ENCODE measurements at regions not wholly inside any gene's neighbourhood (a gene's known extent, or its start where the extent isn't known, plus 50 kb on each side); places are given as distances from the start of the nearest gene placed in this dataset.
"Not testable (repeated sequence)": the region's sequence is repeated elsewhere in the genome, so short reads cannot be mapped to it uniquely, and the experiment has no call there.

DNA sequence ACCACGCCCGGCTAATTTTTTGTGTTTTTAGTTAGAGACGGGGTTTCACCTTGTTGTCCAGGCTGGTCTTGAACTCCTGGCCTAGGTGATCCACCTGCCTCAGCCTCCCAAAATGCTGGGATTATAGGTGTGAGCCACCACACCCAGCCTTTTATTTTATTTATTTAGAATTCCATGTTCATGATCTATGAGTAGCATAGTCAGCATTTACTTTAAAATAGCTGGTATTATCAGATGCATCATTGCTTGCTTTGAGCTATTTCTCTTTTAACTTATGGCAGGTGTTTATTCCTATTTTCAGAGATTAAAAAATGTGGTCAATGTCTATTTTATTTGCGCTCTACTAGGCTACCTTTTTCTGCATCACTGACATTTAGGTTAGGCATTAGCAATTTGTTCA, 152.0 kb downstream of the UTRN start:
- DNase-seq: no peak

DNA sequence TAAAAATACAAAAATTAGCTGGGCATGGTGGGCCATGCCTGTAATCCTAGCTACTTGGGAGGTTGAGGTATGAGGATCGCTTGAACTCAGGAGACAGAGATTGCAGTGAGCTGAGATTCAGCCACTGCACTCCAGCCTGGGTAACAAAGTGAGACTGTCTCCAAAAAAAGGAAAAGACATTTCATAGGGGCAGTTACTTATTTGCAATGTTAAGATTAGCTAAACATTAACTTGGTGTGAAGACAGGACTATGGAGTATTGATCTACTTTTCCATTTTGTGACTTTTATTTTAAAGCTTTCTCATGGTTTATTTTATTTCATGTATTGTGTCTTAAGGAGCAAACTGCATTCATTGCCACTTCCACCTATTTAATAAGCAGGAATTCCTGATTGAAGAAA, 153.0 kb downstream of the UTRN start:
- DNase-seq: no peak

DNA sequence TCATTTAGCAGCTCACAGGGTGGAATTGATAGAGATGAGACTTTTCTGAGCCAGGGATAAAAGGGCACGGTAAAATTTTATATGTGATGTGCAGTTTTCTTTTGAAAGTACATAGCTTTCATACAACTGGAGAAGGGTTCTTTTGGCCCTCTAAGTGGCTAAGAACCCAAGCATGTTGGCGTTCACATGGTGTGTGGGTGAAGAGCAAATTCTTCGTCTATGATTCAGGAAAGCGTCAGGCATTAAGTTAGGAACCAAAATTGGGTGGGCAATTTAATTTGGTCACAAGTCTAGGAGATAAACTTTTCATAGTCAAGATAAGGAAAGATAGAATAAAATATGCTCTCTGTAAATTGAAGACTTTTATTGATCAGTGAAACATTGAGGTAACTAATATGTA, 153.9 kb downstream of the UTRN start:
- no peak for DNase-seq

DNA sequence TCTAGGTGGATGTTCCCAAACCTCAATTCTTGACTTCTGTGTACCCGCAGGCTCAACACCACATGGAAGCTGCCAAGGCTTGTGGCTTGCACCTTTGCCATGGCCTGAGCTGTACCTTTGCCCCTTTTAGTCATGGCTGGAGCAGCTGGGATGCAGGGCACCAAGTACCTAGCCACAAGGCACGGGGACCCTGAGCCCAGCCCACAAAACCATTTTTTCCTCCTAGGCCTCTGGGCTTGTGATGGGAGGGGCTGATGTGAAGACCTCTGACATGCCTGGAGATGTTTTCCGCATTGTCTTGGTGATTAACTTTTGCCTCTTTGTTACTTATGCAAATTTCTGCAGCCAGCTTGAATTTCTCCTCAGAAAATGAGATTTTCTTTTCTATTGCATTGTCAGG, 156.7 kb downstream of the UTRN start:
- DNase-seq: not testable (repeated sequence)

DNA sequence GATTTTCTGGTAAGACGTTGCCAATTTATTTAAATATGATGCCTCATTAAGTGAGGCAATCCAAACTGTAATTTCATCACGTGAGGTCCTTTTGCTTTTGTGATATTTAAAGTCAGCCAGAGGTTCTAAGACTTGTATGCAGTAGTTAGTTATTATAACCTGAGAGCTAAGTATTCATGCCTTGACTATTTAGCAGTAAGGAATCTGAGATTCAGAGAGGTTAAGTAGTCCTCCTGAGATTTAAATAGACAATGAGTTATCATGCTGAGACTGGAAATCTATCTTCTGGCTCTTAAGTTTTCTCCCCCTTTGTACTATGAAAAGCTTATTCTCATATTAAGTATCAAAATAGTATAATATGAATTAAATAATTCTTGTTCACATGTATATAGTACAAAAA, 158.0 kb downstream of the UTRN start:
- no peak for DNase-seq

DNA sequence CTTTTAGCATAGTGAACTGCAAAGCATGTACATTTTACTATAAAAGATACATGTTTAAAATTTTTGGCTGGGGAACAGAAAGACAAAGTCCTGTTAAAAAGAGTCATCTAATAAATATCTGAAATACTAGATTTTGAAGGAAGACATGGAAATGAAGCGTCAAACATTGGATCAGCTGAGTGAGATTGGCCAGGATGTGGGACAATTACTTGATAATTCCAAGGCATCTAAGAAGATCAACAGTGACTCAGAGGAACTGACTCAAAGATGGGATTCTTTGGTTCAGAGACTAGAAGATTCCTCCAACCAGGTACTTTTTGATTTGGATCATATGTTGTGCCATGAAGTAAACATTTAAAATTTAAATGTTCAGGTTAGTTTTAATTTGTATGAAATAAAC, 162.3 kb downstream of the UTRN start:
- DNase-seq: no peak

DNA sequence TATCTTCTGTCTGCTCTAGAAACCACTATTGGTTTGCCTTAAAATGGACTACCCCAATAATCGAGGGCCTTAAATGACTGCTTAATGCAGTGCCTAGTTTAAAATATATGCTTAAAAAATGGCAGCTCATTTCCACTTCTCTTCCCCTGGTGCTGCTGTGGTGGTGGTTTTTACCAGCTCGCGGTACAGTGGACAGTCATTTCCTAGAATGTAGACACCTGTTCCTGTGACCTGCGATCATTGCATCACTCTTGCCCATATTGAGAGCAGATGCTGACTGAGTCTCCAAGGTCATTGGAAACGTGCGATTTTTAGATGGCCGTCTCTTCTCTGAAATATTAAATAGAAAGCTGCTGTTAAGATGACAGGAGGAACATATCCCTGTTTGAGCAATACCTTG, 164.1 kb downstream of the UTRN start:
- DNase-seq: no peak

DNA sequence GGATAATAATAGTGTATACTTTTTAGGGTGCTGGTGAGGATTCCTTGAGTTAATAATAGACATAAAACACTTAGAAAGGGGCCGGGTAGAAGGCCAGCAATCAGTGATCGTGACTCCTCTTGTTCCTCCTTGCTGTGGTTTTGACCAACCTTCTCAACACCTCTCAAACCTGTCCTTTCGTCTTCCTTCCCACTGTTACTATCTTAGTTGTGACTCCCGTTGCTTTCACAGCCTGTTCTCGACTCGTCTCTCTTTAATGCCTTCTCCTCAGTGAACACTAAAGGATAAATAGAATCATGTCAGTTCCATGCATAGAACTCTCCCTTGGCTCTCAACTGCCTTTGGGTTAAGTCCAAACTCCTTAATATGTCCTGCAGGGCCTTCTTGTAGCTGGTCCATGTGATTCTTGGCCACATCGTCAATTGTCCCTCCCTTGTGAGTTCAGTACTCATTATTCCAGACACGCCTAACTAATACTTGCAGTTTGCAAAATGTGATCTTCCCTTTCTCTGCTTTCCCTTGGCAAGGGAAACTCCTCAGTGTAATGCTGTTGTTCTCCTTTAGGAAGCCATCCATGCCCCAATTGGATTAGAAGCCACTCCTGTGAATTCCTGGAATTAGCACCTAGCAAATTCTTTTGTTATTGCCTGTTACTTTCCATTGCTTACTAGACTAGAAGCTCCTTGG, 164.9 kb downstream of the UTRN start:
- DNase-seq: no peak

DNA sequence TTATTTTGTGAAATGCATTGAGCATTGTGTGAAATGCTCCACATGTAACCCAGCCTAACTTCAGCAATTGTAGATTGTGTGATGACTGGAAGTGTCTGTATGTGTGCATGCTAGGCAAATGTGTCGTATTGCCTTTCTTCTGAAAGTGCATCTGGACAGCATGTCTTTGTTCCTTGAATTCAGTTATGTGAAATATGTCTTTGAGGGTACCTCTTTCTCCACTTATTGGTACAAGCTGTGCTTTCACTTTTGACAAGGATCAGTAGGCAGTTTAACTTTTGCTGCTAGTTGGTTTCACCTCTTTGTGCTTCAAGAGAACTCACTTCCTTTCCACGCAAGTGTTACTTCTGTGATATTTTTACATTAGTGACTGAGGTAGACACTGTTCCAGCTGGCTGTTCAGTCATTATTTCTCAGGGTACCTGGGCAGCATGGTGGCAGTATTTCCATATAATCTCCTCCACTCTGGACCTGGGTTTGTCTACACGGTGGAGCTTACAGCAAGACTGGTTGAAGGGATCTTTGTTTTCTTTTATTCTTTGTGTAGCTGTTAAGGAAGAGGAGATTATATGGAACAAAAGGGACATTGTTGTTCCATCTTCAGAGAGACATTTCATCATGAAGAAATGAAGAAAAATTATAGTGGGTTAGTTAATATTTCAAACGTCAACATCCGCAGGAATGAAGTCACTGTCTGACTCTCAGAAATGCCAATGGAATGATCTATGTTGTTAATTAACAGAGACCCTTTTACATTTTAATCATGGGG, 175.4 kb downstream of the UTRN start:
- no peak for DNase-seq

DNA sequence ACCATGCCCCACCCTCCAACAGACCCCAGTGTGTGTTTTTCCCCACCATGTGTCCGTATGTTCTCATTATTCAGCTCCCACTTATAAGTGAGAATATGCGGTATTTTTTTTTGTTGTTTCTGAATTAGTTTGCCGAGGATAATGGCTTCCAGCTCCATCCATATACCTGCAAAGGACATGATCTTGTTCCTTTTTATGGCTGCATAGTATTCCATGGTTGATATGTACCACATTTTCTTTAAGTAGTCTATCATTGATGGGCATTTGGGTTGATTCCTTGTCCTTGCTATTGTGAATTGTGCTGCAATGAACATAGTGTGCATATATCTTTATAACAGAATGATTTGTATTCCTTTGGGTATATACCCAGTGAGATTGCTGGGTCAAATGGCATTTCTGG, 176.9 kb downstream of the UTRN start:
- no peak for DNase-seq

DNA sequence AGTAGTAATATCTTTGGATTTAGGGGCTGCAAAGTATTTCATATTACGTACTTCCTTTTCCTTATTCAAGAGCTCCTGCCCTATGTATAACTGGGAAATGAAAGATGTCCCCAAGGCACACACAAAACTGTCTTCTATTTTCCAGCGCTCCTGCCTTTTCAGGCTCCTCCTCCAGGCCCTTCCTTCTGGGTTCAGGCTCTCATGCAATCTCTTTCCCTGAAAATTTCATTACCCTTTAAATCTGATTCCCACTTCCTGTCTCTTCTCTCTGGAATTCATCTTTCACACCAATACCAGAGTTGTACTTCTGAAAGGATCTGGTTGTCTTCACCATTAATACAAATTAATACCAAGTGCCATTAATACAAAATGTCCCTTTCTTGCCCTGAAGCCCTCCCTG, 181.6 kb downstream of the UTRN start:
- no peak for DNase-seq

DNA sequence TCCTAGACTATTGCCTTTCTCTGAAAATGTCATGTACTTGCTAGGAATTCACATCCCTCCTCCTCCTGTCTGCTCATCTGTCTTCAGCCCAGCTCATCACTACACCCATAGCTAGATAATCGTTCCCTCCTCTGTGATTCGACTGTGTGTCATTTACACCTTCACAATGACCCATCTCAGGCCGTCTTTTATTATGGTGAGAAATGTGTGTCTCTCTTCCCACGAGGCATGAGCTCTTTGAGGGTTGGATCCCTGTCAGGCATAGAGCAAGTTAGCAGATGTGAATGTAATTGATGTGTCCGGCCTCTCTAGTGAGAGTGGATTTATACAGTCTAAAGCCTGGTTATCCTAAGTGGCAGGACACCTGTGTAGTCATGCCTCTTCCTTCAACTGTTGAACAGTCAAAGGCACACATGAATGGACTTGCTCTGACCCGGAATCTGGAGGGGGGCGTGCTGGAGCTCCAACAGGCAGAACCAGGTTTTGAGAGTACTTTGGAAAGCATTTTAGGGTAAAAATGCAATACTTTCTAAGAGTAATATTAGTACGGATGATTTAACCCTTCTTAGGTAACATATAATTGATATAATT, 182.1 kb downstream of the UTRN start:
- no peak for DNase-seq

DNA sequence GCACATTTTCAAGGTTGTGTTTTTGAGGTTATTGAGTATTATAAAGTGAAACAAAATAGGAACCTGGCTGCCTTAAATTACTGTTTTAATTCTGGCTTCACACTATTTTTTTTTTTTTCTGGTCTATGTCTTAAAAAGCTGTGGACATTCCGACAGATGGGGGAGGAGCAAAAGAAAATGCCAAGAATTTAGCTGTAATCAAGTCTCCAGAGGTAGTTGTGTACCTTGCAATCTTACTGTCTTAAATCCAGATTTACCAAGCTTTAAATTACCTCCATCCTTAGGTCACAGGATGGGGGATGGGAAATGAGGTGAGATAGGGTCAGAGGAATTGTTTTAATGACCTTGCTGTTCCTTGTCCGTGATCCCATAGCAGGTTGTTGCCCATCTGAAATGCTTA, 182.8 kb downstream of the UTRN start:
- no peak for DNase-seq

DNA sequence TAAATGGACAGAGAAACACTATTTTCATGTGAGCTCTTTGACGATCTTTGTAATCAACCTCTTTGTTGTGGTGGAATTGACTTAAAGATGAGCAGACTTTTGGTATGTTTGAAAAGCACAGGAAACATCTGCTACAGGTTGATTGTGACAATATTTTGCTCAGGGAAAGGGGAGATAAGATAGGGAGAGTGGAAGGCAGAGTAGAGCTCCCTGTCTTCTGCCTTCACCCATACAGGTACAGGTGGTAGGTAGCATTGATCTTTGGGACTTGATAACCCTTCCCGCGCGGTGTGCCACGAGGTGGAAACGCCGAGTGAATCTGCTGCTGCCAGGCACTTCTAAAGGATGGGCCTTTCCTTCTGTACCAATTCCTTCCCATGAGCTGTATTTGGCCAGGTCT, 183.6 kb downstream of the UTRN start:
- no peak for DNase-seq

DNA sequence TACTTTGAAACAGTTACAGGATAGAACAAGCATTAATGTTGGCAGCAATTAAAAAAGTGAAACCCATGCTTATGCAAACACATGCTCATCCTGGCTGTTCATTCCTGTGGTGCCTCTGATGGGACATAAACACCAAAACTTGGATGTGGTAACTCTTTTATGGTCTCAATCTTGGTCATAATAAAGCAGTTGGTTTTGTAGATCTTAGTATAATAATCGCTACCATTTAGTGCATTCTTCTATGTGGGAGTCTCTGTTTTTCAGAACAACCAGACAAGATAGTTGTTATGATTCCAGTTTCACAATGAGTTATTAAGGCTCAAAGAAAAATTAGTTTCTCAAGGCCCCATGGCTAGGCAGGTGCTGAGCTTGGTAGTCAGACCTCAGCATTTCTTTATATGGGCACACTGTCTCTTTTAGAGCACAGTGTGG, 184.0 kb downstream of the UTRN start:
- DNase-seq: no peak

DNA sequence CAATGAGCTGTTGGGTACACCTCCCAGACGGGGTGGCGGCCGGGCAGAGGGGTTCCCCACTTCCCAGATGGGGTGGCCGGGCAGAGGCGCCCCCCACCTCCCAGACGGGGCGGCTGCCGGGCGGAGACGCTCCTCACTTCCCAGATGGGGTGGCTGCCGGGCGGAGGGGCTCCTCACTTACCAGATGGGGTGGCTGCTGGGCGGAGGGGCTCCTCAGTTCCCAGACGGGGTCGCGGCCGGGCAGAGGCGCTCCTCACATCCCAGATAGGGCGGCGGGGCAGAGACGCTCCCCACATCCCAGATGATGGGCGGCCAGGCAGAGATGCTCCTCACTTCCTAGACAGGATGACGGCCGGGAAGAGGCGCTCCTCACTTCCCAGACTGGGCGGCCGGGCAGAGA, 185.1 kb downstream of the UTRN start:
- DNase-seq: not testable (repeated sequence)

DNA sequence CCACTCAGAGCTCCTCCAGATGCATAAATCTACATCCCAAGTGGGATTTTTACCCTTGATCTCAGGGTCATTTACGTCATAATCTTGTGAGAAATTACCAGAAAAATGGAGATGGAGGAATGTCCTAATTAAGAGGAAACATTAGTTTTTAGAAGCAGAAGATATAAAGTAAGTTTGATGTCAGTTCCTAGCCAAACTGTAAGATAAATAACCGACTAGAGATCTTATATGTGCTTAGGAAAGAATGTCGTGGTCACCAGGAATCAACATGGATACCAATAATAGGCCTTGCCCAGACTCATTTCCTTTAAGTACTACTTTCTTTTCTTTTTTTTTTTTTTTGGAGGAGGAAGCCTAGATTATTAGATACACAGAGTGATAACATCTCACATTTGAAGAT, 186.9 kb downstream of the UTRN start:
- no peak for DNase-seq

DNA sequence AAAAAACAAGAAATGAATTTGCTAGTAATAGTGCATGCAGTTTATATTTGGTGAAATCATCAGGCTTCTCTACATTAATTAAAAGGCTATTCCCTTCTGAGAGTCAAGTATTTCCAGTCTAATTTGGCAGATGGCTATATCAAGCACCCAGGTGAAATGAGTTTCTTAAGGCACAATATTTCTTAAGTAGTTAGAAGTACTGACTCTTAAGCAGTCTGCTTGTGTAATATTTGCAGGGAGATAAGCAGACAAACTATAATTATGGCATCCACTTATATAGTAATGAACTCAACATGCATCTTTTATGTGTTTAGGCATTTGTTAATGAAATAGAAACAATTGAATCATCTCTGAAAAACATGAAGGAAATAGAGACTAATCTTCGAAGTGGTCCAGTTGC, 189.2 kb downstream of the UTRN start:
- DNase-seq: no peak

DNA sequence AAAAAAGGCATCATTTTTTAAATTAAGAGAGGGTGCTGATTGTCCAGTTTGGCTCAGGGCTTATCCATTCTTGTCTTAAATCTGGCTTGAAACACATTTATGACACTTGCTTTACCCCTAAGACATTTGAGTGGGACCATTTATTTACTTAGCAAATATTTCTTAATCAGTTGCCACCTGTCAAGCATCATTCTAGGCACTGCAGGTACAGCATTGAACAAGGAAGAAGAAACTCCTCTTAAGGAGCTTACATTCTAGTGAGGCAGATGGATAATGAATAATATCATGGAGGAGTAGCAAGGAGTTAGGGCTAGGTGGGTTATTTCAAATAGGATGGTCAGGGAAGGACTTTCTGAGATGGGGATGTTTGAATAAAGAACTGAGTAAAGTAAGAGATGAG, 189.8 kb downstream of the UTRN start:
- no peak for DNase-seq

DNA sequence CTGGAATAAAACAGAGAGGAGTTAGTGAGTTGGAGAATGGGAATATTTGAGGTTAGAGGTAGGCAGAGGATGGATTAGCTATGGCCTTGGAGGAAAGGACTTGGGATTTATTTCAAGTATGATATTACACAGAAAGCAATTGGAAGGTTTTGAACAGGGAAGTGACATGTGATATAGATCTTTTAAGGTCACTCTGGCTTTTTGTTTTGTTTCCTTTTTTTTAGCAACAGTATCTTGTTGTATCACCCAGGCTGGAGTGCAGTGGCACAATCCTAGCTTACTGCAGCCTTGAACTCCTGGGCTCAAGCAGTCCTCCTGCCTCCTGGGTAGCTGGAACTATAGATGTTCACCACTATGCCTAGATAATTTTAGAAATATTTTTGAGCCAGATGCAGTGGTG, 190.3 kb downstream of the UTRN start:
- no peak for DNase-seq

DNA sequence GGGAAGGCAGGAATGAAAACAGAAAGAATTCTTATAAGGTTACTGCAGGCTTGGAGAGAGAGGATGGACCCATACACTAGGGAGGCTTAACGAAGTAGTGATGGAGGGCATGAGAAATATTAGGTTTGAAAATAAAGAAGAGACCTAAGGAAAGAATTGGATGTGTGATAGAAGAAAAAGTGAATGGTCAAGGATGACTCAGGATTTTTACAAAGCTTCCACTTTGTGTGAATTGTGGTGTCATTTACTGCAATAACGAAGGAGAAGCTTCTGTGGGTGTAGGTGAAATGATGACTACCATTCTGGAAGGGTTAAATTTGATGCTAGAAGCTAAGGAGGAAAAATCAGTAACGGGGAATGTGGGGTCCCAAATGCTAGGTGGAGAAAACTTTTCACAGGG, 191.2 kb downstream of the UTRN start:
- no peak for DNase-seq

DNA sequence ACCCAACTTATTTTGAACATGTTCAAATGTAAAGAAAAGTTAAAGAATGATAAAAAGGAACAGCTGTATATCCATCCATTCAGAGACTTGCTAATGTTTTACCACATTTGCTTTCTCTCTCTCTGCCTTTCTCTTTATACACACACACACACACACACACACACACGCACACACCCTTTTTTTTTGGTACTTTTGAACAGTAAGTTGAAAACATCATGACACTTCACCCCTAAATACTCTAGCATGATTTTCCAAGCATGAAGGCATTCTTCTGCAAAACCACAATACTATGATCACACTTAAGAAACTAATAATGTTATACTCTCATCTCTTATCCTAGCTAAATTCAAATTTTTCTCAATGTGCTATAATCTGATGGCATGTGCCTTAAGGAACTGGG, 192.3 kb downstream of the UTRN start:
- no peak for DNase-seq

DNA sequence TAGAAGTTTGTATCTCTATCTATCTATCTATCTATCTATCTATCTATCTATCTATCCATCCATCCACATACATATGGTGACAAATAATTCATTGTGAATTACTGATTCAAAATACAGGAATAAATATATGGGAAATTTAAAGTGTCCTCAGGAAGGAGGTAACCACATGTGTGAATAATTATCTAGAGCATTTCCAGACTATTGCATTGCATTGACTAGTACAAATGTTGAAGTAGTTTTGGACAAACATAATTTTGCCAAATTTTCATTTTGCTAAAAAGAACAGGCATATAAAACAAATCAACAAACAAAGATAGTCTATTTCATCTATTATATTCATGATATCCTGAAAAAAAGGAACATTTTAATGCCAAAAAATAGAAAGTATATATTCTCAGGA, 192.7 kb downstream of the UTRN start:
- no peak for DNase-seq

DNA sequence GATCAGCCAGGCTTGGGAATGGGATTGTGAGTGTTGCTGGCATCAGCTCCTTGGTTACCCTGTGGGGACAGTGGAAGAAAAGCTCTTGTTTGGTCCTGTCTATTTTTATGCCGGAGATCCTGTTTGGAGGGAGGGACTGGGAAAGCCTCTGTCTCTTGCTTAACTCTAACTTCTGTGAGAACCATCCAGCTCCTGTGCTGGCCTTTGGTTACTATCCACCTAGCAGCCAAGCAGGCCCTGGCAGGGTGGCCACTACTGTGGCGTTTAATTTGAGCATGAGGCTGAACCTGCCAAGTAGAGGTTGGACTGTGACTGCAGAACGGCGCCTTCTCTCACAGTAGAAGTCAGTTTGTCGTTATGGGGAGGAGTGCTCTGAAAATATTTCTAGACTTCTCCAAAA, 193.3 kb downstream of the UTRN start:
- DNase-seq: no peak

DNA sequence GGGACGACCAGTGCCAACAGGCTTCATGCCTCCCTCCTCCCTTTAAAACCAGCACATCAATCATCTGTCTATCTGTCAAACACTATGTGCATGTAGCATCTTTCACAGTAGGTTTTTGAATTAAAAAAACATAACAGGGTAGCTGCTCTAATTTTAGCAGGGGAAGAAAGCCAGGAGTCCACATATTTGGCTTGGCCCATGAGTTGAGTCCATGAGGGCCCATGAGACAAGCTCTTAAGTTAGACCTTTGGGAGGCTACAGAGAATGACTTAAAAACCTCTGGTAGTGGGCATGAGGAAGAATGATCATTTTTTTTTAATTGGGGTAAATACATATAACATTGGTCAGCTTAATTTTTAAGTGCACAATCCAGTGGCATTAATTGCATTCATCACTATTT, 194.9 kb downstream of the UTRN start:
- DNase-seq: no peak
